Neural cell (in vitro differentiated cells): ENCODE measurements at regions not wholly inside any gene's neighbourhood (a gene's known extent, or its start where the extent isn't known, plus 50 kb on each side); places are given as distances from the start of the nearest gene placed in this dataset.

Source experiments
- EZH2 ChIP-seq: fragments of 200-600, 300-800 bp; shearing (Covaris generic), sonication (generic); IDR thresholded peaks from 2 replicates; pipeline ENCODE4 v1.6.1; 2014; ENCODE audit warnings: antibody characterized with exemption, low read length, borderline replicate concordance, mild to moderate bottlenecking; ENCODE audit not compliant: insufficient read depth, poor library complexity, severe bottlenecking
- POLR2AphosphoS5 ChIP-seq: IDR thresholded peaks from 2 replicates; pipeline ENCODE4 v1.6.1; 2012
- SMC3 ChIP-seq: fragments of 450-650 bp; conservative IDR thresholded peaks from 2 replicates; pipeline ENCODE4 v1.6.1; 2014; ENCODE audit warnings: antibody characterized with exemption, mild to moderate bottlenecking, moderate library complexity; ENCODE audit not compliant: poor library complexity
- TF ChIP-seq, protein P1 (sequence below): fragments of 450-650 bp; IDR thresholded peaks from 2 replicates; pipeline ENCODE4 v1.5.1; 2014; ENCODE audit warnings: antibody characterized with exemption, mild to moderate bottlenecking, moderate library complexity; ENCODE audit not compliant: poor library complexity, severe bottlenecking
- TF ChIP-seq, protein P2 (sequence below): IDR thresholded peaks from 2 replicates; pipeline ENCODE4 v1.6.1; 2012; ENCODE audit warnings: borderline replicate concordance

DNA sequence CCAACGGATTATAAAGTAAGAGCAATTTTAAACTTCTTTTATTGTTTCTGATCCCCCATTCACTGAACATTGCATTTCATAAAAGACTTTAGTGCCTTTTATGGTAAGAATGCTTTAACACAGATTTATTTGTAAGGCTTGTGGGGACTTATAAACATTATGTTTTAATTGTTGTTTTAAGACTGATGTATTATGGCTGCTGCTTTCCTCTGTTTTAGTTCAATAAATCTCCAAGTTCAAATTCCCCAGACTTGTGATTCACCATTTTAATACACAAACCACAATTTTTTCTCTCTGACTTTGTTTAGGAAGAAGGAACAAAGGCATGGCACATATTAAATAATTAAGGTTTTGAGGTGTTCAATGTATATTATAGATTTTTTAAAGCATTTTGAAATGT lies 753.3 kb downstream of the SLC6A15 start:
- TF ChIP-seq, protein P1, sequence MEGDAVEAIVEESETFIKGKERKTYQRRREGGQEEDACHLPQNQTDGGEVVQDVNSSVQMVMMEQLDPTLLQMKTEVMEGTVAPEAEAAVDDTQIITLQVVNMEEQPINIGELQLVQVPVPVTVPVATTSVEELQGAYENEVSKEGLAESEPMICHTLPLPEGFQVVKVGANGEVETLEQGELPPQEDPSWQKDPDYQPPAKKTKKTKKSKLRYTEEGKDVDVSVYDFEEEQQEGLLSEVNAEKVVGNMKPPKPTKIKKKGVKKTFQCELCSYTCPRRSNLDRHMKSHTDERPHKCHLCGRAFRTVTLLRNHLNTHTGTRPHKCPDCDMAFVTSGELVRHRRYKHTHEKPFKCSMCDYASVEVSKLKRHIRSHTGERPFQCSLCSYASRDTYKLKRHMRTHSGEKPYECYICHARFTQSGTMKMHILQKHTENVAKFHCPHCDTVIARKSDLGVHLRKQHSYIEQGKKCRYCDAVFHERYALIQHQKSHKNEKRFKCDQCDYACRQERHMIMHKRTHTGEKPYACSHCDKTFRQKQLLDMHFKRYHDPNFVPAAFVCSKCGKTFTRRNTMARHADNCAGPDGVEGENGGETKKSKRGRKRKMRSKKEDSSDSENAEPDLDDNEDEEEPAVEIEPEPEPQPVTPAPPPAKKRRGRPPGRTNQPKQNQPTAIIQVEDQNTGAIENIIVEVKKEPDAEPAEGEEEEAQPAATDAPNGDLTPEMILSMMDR = no peak
- no peak for TF ChIP-seq EZH2
- TF ChIP-seq POLR2AphosphoS5 = no peak
- TF ChIP-seq, protein P2, sequence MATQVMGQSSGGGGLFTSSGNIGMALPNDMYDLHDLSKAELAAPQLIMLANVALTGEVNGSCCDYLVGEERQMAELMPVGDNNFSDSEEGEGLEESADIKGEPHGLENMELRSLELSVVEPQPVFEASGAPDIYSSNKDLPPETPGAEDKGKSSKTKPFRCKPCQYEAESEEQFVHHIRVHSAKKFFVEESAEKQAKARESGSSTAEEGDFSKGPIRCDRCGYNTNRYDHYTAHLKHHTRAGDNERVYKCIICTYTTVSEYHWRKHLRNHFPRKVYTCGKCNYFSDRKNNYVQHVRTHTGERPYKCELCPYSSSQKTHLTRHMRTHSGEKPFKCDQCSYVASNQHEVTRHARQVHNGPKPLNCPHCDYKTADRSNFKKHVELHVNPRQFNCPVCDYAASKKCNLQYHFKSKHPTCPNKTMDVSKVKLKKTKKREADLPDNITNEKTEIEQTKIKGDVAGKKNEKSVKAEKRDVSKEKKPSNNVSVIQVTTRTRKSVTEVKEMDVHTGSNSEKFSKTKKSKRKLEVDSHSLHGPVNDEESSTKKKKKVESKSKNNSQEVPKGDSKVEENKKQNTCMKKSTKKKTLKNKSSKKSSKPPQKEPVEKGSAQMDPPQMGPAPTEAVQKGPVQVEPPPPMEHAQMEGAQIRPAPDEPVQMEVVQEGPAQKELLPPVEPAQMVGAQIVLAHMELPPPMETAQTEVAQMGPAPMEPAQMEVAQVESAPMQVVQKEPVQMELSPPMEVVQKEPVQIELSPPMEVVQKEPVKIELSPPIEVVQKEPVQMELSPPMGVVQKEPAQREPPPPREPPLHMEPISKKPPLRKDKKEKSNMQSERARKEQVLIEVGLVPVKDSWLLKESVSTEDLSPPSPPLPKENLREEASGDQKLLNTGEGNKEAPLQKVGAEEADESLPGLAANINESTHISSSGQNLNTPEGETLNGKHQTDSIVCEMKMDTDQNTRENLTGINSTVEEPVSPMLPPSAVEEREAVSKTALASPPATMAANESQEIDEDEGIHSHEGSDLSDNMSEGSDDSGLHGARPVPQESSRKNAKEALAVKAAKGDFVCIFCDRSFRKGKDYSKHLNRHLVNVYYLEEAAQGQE = no peak
- no peak for TF ChIP-seq SMC3
